PC-9 (cell line): ENCODE measurements at regions not wholly inside any gene's neighbourhood (a gene's known extent, or its start where the extent isn't known, plus 50 kb on each side); places are given as distances from the start of the nearest gene placed in this dataset.

ENCODE experiments used
- BruUV-seq: library from RNA; stranded (reverse); fragments of 400-500 nt; replicated peaks from 2 replicates; lab custom pipeline; 2021; lab: Mats Ljungman, UMichigan
- CTCF ChIA-PET: fragments of 300-600 bp; sonication (Branson Sonifier 250); formaldehyde crosslinking; loops from one replicate; lab custom pipeline; 2022; ENCODE audit warnings: antibody characterized with exemption; lab: Charles Lee
- POLR2A ChIA-PET: fragments of 300-600 bp; sonication (Branson Sonifier 250); formaldehyde crosslinking; loops from one replicate; lab custom pipeline; 2022; ENCODE audit warnings: antibody characterized with exemption; ENCODE audit not compliant: unreplicated experiment; lab: Charles Lee
- DNase-seq, 2 experiments: peaks; one replicate each; pipeline versions ENCODE4 v3.0.0 to v3.0.0-alpha.2; 2015 to 2022; ENCODE audit warnings: mixed read lengths in 1 of 2
- H2AFZ ChIP-seq: fragments of 200-600 bp; sonication (generic); 2 replicates; pipeline ENCODE4 v1.8.1; 2017; ENCODE audit warnings: antibody characterized with exemption
- H3F3A ChIP-seq: fragments of 200-600 bp; sonication (generic); 2 replicates; pipeline ENCODE4 v1.8.1; 2017; ENCODE audit warnings: antibody characterized with exemption, mild to moderate bottlenecking, low read depth; ENCODE audit not compliant: insufficient read depth
- H3K27ac ChIP-seq: fragments of 200-600 bp; sonication (generic); 2 replicates; pipeline ENCODE4 v1.6.1; 2016; ENCODE audit warnings: mixed run types
- H3K27me3 ChIP-seq: fragments of 200-600 bp; sonication (generic); 2 replicates; pipeline ENCODE4 v1.6.1; 2016; ENCODE audit warnings: low read depth, mixed run types; ENCODE audit not compliant: insufficient read depth
- H3K36me3 ChIP-seq: fragments of 200-600 bp; sonication (generic); 2 replicates; pipeline ENCODE4 v1.6.1; 2016; ENCODE audit warnings: low read depth, mixed run types
- H3K4me1 ChIP-seq: fragments of 200-600 bp; sonication (generic); replicated peaks from 2 replicates; pipeline ENCODE4 v1.6.1; 2016; ENCODE audit warnings: mixed run types; ENCODE audit not compliant: insufficient read depth
- H3K4me2 ChIP-seq: fragments of 200-600 bp; sonication (generic); 2 replicates; pipeline ENCODE4 v1.6.1; 2017; ENCODE audit warnings: mixed run types
- H3K4me3 ChIP-seq: fragments of 200-600 bp; sonication (generic); 2 replicates; pipeline ENCODE4 v1.6.1; 2016; ENCODE audit warnings: mixed run types
- H3K79me2 ChIP-seq: fragments of 200-600 bp; sonication (generic); 2 replicates; pipeline ENCODE4 v1.6.1; 2017; ENCODE audit warnings: low read depth, mixed run types
- H3K9me2 ChIP-seq: fragments of 200-600 bp; sonication (generic); 2 replicates; pipeline ENCODE4 v1.8.1; 2017; ENCODE audit warnings: mild to moderate bottlenecking; ENCODE audit not compliant: insufficient read depth
- H3K9me3 ChIP-seq: fragments of 200-600 bp; sonication (generic); 2 replicates; pipeline ENCODE4 v1.8.1; 2016; ENCODE audit warnings: low read depth; ENCODE audit not compliant: insufficient read depth
- H4K20me1 ChIP-seq: fragments of 200-600 bp; sonication (generic); 2 replicates; pipeline ENCODE4 v1.8.1; 2017; ENCODE audit not compliant: insufficient read depth
- CTCF ChIP-seq: fragments of 200-600 bp; sonication (generic); conservative IDR thresholded peaks from 2 replicates; pipeline ENCODE4 v1.6.1; 2017; ENCODE audit warnings: mixed run types, antibody characterized with exemption, mild to moderate bottlenecking, moderate library complexity
- EZH2 ChIP-seq: fragments of 200-600 bp; sonication (generic); IDR thresholded peaks from 2 replicates; pipeline ENCODE4 v1.8.0; 2017; ENCODE audit warnings: antibody characterized with exemption, low read depth
- intact Hi-C: fragments of 100-400 bp; cut with micrococcal nuclease; formaldehyde crosslinking; loops from one replicate; pipeline ENCODE4 v1.10.0; 2022; ENCODE audit not compliant: unreplicated experiment

- intact Hi-C loops = no loop called here
- TF ChIP-seq CTCF (no peak), EZH2 (no peak)
- H3K4me3 ChIP-seq = no peak overlapping the region
- H3K9me3 ChIP-seq = no peaks in the 10 kb centered on the region
- ChIA-PET CTCF (no interaction called here), POLR2A (no interaction called here)
- H3K27me3 ChIP-seq = peaks cover 11% of the 10 kb centered on the region; the same call in 1 of the 2 replicates
- no peak overlapping the region for H3K27ac ChIP-seq
- H2AFZ ChIP-seq = no peak overlapping the region
- H3K79me2 ChIP-seq = no peaks in the 10 kb centered on the region
- no peaks in the 10 kb centered on the region for H4K20me1 ChIP-seq
- H3F3A ChIP-seq = no peaks in the 10 kb centered on the region
- H3K4me1 ChIP-seq = no peaks in the 10 kb centered on the region
- BruUV-seq = no TSS peak
- no peaks in the 10 kb centered on the region for H3K36me3 ChIP-seq
- no peaks in the 10 kb centered on the region for H3K9me2 ChIP-seq
- no peak for DNase-seq
- no peak overlapping the region for H3K4me2 ChIP-seq
These were observed 483.2 kb downstream of the SMARCA1 start for GRCh38 chrX:129040124-129040523.

- Histone ChIP-seq H3K27me3 (peaks cover 11% of the 10 kb centered on the region; the same call in 1 of the 2 replicates), H3K36me3 (no peaks in the 10 kb centered on the region), H3K9me2 (no peaks in the 10 kb centered on the region), H3K4me1 (no peaks in the 10 kb centered on the region), H3K79me2 (no peaks in the 10 kb centered on the region), H3K9me3 (no peaks in the 10 kb centered on the region), H3K27ac (no peak overlapping the region), H3K4me3 (no peak overlapping the region), H3F3A (no peaks in the 10 kb centered on the region), H2AFZ (no peak overlapping the region), H4K20me1 (no peaks in the 10 kb centered on the region), H3K4me2 (no peak overlapping the region)
- no peak for TF ChIP-seq EZH2
- TF ChIP-seq CTCF = no peak
- DNase-seq = no peak
- intact Hi-C loops = no loop called here
- ChIA-PET CTCF (no interaction called here), POLR2A (no interaction called here)
- BruUV-seq = no TSS peak
These were observed 484.1 kb downstream of the SMARCA1 start for GRCh38 chrX:129039176-129039575.

- Histone ChIP-seq H3K9me2 (no peaks in the 10 kb centered on the region), H3K4me1 (no peaks in the 10 kb centered on the region), H3F3A (no peaks in the 10 kb centered on the region), H3K27ac (no peak overlapping the region), H4K20me1 (no peaks in the 10 kb centered on the region), H3K4me2 (no peak overlapping the region), H3K79me2 (no peaks in the 10 kb centered on the region), H3K36me3 (no peaks in the 10 kb centered on the region), H3K27me3 (peaks cover 6% of the 10 kb centered on the region; the same call in 1 of the 2 replicates), H3K9me3 (no peaks in the 10 kb centered on the region), H3K4me3 (no peak overlapping the region), H2AFZ (no peak overlapping the region)
- intact Hi-C loops = no loop called here
- ChIA-PET CTCF (no interaction called here), POLR2A (no interaction called here)
- no TSS peak for BruUV-seq
- no peak for DNase-seq
- no peak for TF ChIP-seq CTCF
- TF ChIP-seq EZH2 = no peak
These were observed 485.9 kb downstream of the SMARCA1 start for GRCh38 chrX:129037389-129037788.
